Stimulated activated CD8-positive, alpha-beta memory T cell treated with anti-CD3 and anti-CD28 coated beads, Interleukin-4, amount 100 ng/mL, for 48 hours (primary cell): ENCODE measurements at regions not wholly inside any gene's neighbourhood (a gene's known extent, or its start where the extent isn't known, plus 50 kb on each side); places are given as distances from the start of the nearest gene placed in this dataset.
"Not testable (repeated sequence)": the region's sequence is repeated elsewhere in the genome, so short reads cannot be mapped to it uniquely, and the experiment has no call there.

Source experiments
- DNase-seq: peaks from one replicate; pipeline ENCODE4 v3.0.0-alpha.2; 2020

DNA sequence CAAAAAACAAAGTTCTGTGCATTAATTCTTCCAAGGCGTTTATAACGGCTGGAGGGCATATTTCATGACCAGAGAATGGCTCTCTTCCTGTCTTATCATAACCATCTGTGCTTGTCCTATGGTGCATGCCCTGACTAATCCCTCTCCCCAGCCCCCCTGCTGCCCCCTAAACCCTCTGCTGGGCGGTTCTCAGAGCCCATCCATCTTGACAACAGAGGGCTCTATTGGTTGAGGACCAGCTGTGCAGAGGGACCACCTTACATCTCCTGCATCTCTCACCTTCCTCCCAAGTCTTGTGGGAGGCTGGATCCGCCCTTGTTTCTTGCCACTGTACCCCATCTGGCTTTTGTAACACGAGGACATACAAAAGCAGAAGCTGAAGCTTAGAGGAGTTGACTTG lies 282.1 kb downstream of the MIAT start:
- no peak for DNase-seq

DNA sequence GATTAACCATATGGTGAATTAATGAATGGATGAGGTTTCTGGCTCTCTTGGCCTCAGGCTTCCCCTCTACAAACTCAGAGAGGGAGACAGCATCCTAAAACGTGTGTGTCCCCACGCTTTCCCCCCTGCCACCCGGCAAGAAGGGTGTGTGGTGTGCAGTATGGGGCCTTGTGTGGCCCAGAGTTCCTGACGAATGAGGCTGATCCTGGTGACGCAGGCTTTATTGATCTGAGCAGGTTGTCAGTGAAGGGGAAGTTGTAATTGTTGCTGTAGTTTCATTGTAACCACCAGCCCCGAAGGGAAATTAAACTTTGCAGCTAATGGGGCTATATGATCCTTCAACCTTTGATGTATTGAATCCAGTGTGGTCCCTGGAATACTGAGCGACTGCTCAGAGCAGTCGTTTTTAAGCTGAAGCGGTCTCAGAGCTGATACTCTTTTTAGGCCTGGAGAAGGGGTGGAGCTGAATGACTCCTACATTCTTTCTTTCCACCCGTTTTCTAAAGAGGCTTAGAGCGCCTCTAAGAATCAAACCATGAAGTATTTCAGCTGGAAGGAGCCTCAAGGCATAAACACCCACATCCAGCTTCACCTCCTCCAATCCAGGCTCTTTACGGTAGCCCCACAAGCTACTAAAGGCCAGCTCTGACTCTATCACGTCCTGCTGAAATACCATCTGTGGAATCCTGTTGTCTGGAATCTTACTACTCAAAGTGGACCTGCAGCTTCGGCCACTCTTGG lies 284.7 kb downstream of the MIAT start:
- DNase-seq: no peak

DNA sequence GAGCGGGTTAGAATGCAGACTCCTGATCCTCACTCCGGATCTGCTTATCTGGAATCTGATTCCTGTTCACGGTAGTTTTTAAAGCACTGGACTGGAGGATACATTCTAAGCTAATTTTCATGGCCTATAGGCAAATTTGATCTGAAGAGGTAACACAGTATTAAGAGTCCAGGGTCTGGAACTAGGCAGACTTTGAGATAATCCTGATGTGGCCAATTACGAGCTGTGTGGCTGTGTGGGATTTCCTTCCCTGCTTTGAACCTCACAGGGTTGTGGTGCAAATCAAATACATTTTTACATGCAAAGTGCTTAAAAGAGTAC lies 285.2 kb downstream of the MIAT start:
- no peak for DNase-seq

DNA sequence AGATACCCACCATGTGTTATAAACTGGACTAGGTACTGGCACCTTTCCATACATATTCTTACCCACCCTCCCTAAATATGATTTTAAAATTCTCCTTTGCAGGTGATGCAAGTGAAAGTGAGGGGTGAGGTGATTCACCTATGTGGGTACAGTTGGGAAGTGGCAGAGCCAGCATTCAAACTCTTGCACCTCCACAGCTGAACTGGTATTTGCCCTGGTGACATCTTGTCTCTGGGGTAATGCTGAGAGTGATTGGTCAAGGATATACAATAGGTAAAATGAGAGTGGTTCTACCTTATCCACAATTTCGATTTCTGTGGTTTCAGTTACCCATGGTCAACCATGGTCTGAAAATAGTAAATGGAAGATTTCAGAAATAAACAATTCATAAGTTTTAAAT lies 288.2 kb downstream of the MIAT start:
- DNase-seq: no peak

DNA sequence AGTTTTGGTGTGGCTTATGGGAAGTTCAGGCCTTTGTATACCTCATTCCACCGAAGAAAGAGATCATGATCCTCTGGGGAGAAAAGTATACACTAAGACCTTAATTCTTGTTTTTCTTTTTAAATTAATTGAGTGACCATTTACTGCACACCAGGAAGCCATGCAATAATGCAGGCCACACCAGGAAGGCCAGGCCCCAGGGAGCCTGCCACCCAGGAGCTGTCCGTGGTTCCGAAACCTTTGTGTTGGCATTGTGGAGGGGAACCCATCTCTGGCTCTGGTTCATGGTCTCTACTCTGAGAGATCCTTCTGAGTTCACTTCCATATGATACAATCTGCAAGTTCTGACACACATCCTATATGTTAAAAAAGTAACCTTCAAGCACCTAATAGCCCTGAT lies 291.8 kb downstream of the MIAT start:
- no peak for DNase-seq

DNA sequence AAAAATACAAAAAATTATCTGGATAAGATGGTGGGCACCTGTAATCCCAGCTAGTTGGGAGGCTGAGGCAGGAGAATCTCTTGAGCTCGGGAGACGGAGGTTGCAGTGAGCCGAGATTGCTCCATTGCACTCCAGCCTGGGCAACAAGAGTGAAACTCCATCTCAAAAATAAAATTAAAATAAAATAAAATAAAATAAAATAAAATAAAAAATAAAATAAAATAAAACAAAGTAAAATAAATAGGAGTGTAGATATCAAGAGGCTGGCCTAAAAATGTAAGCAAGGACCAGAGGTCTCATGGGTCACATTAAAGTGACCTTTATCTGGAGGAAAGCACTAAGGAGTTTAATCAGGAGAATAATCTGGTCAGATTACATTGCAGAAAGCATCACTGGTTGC lies 293.8 kb downstream of the MIAT start:
- not testable (repeated sequence) for DNase-seq

DNA sequence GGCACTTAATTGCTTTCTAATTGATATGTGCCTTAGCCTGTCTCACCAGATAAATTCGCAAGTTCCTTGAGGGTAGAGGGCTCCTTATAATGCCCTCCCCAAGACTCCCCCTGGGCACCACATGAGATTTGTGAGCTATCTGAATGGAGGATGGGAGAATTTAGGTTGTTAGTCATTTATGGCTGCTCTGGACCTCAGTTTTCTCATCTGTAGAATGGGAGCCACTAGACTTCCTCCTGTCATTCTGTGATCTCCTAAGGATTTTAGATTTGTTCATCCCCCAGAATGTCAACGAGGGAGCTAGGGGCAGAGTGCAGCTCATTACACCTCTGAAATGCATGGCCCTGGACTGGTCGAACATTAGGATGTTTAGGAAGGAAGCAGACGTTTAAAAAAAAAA lies 294.6 kb downstream of the MIAT start:
- no peak for DNase-seq

DNA sequence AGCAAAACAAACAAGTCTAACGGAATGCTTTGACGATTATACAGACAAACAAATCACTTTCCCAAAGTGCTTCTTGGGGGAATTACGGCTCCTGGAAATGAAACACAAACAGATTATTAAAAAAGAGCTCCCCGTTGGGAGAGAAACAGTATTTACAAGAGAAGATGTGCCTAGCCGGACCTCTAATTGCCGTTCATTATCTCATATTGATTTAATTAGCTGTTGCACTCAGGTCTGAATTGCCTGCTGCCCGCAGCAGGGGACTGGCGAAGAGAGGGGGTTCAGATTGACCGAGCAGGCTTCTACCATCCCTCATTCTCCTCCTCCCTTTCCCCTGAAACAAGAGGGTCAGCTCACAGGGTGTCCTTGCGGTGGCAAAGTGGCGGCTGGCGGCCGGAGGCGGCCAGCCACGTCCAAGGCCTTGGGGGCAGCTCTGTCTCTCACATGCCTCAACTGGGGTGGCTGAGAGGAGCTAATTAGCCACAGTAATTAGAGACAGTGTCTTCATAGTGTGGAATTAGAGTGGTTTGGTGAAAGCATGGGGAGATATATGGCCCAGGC lies 295.1 kb downstream of the MIAT start:
- DNase-seq: no peak

DNA sequence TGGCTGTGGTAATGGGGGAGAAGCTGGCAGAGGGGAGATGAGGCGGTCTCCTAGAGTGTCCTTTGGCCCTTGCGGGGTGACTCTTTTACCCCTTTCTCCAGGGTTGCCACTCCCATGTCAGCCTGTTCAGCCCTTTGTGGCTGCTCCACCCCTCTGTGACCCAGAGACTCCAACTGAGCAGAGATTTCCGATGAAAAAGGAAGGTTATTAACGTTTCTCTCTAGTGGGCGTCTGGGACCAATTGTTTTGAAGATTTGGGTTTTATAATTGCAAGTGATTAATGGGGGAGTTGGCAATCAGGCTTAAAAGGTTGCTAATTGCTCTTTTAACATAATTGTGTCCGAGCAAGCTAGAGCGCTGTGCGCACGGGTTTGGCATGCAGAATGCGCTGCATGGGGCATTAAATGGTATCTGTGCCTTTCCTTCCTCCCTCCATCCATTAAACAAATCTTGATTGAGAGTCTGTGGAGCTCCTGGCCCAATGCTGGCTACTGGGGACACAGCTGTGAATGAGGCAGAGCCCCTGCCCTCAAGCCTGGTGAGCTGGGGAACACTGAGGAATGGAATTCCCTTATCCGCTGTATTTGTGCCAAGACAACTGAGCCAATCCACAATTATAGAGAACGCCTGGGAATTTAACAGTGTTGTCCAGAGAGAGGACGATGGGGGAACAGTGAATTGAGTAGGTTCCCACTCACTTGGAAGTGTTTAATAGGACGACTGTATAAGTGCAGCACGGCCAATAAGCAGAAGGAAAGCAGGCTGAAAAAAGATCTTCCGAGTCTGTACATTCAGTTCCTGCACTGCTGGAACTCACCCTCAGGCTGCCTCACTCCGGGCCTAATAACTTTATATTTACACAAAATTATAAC lies 295.9 kb downstream of the MIAT start:
- no peak for DNase-seq

DNA sequence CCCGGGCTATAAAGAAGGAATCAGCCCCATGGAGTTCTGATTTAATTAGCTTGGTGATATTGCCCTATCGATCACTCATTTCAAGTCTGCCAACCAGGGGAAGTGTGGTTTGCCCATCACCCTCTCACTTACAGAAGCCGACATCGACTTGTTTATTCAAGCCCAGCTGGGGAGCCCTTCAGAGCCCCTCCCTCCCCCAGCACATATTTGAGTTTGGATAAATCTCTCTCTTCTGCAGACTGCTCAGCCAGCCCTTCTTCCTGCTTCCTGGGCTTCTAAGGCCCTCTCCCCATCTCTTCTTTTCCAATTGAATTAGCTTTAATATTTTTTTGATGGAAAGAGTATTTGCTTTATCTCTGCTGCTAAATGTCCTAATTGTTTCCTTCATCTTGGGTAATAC lies 299.0 kb downstream of the MIAT start:
- DNase-seq: no peak

DNA sequence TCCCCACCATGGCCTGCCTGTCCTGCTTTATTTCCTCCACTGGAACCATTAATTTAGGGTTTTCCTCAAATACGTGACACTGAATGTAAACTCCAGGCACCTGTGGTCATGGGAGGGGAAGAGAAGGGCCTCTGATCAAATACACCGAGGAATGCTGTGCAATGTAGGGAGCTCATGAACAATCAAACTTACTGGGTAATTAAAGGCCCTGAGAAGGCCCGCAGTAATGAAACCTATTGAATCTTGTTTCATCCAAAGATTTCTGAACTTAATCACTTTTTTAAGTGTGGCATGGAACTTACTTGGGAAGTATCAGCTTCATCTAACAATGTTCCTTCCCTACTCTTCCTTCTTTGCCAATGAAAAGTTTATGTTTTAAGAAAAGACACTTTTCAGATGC lies 299.8 kb downstream of the MIAT start:
- DNase-seq: no peak

DNA sequence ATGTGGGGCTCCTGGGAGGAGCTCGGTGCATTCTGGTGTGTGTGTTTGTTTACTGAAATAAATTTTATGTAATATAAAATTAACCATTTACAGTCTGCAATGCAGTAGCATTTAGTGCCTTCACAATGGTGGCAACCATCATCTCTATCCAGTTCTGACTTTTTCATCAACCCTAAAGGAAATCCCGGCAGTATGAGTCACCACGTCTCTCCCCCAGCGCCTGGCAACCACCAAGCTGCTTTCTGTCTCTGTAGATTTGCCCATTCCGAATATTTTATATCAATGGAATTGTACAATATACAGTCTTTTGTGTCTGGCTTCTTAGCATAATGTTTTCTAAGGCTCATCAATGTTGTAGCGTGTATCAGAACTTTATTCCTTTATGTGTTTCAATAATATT lies 300.5 kb downstream of the MIAT start:
- no peak for DNase-seq

DNA sequence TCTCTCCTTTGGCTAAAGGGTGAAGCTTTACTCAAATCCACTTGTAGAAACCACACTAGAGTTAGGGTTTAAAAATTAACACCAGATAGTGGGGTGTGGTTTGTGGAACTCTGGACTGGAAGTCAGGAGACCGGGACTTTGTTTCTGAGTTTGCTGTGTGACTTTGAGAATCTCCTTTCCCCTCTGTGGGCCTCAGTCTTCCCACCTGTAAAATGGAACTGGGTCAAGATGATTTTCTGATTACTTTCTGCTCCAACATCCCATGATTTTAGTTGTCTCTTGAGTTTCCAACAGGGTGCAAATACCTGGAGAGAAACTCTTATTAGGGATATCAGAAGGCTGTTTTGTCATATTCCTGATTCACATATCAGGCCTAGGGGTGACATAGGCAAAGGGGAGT lies 301.0 kb downstream of the MIAT start:
- DNase-seq: no peak

DNA sequence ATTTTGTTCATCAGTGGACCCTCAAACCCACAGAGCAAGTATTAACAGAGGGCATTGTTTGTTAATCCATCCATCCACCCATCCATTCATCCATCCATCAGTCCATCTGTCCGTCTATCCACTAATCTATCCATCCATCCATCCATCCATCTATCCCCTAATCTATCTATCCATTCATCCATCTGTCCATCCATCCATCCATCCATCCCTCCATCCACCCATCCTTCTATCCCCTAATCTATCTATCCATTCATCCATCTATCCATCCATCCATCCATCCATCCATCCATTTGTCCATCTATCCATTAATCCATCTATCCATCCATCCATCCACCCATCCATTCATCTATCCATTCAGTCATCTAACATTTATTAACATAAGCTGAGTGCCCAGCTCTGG lies 307.3 kb downstream of the MIAT start:
- DNase-seq: no peak

DNA sequence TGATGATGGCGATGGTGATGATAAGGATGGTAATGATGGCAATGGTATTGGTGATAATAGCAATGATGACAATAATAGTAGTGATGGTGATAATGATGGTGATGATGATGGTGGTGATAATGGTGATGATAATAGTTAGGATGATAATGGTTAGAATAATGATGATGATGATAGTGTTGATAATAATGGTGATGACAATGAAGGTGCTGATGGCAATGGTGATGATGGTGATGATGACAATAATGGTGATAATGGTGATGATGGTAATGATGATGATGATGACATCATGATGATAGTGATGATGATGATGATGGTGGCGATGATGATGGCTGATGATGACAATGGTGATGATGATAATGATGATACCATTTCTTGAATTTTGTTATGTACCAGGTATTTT lies 309.9 kb downstream of the MIAT start:
- DNase-seq: no peak

DNA sequence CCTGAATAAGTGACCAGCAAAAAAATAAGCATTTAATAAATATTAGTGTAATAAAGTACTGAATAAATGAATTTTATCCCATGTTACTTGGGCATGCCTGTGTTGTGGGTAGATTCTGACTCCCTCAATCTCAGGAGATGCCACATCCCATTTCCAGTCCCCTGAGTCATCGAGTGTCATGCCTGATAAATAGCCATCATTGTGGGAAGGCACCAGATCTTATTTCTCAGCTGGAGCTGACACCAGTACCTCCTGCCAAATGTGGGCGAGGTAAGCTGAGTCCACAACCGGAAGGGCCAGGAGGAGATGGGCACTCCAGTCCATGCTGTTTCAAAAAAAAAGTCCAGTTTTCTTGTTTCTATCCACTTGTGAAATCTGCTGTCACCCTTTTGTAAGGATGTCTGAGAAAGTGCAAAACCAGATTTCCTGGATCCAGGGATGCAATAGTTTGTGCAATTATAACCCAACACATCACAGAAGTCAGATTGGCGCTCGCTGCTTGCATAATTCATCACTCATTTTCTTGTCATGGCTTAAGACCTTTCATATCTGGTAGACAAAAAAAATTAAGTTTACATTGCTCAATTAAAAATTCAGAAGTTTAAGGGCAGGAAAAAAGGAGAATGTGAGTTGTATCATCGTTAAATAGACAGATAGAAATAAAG lies 311.6 kb downstream of the MIAT start:
- DNase-seq: no peak

DNA sequence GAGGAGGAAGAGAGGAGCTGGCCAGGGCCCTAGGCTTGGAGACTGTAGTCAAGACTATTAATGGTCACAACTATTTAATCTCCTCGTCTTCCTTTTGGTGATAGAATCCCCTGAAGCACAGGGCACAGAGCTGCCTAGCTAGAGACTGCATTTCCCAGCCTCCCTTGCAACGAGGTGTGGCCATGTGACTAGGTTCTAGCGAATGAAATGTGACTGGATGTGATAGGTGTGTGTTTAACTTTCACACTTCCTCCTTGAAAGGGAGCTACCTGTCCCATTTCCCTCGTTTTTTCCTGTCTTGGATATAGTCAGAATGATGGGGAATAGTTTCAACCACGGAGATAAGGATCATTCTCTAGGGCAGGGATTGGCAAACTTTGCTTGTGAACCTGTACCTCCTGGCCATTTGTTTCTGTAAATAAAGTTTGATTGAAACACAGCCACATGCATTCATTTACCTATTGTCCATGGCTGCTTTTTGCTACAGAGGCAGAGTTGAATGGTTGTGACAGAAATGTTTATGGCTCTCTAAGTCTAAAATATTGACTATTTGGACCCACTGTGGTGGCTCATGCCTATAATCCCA lies 313.5 kb downstream of the MIAT start:
- DNase-seq: no peak

DNA sequence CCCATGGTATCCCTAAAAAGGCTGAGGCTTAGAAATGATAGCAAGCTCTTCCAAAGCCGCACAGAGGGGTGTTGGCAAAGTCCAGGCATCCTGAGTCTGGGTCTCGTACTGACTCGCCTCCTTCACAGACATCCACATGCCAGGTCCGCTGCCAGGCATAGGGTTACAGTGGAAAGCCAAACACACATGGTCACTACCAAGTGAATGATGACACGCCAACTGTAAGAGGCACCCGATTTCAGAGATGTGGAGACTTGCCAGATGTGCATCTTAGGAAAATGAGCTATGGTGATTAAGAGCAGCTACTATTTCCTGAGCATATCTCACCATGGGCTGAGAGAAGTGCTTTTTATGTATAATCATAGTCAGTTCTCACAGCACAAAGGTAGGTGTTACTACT lies 314.9 kb downstream of the MIAT start:
- no peak for DNase-seq

DNA sequence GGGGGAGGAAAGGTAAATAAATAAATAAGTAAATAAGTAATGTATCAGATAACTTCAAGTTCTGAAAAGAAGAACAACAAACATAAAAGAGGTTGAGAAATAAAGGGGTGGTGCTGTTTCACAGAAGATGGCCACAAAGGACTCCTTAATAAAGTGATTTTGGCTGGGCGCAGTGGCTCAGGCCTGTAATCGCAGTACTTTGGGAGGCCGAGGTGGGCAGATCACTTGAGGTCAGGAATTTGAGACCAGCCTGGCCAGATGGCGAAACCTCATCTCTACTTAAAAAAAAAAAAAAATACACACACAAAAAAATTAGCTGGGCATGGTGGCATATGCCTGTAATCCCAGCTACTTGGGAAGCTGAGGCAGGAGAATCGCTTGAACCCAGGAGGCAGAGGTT lies 315.5 kb downstream of the MIAT start:
- not testable (repeated sequence) for DNase-seq

DNA sequence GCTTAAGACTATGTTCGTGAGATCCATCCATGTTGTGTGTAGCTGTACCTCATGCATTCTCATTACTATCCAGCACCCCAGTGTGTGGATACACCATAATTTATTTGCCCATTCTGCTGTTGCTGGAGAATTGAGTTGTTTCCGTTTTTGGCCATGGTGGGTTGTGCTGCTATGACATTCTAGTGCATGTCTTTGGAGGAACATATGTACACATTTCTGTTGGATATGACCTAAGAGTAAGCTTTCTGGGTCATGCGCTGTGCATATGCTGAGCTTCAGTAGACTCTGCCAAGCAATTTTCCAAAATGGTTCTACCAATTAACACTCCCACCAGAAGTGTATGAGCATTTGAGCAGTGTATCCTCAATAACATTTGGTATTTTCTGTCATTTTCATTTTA lies 316.6 kb downstream of the MIAT start:
- DNase-seq: no peak

DNA sequence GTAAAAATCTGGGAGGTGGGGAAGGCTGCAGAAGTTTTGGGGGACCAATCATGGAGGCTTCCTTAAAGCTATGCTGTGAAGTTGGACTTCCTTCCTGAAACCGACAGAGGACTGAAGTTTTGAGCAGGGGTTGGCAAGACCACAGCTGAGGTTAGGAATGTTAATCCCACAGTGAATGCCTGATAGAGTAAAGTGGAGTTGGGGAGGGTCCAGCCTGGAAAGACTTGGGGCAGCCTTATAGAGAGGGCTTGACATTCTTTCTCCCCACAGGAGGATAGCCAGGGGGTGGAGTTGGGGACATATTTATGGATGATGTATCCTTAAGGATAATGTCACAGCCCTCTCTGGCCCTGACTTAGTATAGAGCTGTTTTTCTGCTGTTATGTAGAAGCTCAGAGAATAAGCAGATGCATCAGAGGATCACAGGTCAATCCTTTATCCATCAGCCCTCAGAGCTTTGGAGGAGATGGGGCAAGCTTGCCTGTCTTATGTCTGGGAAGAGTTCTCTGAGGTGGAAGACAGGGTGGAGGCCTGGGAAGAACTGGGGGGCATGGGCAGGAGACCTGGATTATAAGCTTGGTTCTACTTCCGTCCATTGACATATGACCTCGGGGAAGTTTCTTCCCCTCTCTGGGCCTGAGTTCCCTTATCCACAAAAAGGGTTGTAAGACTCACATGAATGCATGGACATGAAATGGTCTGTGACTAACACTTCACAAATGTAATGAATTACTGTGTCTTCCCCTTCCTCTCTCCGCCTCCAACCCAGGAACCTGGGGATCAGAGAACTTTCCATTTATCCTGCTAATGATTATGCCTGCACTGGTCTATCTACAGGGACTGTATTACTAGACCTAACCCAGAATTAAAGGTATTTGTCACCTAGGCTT lies 317.8 kb downstream of the MIAT start:
- DNase-seq: no peak

DNA sequence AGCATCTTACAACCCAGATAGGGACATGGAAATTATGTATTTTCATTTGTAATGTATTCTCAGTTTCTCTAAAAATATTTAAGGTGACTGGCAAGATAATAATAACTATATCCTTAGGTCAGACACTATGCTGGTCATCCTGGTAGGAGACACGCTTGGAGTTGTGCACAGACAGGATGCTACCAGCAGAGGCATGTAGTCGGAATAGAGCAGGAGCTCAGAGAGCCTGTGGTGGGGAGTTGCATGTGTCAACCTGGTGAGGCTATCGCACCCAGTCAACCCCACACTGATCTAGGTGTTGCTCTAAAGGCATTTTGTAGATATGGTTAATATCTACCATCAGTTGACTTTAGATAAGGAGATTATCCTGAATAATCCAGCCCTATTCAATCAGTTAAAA lies 318.5 kb downstream of the MIAT start:
- no peak for DNase-seq
